ENCODE measurements at regions not wholly inside any gene's neighbourhood (a gene's known extent, or its start where the extent isn't known, plus 50 kb on each side); places are given as distances from the start of the nearest gene placed in this dataset.

DNA sequence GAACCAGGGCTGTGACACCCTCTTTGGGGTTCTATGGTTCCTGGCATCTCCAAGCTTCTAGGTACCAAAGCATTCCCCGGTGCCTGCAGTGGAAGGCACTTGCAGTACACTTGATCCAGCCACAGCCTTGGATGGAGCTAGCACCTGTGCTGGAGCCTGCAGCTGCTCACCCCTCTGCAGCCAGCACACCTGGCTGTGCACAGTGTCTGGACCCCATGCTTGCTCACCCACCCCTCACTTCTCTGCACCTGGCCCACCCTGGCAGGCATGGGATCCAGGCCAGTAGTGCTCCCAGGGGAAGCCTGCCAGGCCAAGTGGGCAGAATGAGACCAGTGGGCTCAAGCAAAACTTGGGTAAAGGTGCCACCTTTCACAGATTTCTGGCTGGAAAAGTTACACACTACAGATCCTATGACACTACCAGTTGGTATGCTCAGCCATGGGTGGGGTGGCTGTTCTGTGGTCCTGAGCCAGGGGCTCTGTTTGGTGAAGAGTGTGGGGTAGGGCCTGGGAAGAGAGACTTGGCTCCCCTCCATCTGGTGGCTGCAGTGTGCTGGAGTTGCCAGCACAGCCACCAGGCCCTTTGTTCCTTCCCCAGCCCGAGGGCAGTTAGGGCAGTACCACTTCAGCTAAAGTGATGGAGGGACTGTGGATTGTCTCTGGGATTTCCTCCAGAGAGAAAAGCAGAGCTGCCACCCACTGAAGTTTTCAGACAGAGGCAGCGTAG, 157.8 kb upstream of the LRRC7 start:
- Mint-ChIP-seq H3K36me3 (peaks cover 2% of the 10 kb centered on the region), H3K4me3 (no peak overlapping the region), H3K27ac (no peak overlapping the region)

DNA sequence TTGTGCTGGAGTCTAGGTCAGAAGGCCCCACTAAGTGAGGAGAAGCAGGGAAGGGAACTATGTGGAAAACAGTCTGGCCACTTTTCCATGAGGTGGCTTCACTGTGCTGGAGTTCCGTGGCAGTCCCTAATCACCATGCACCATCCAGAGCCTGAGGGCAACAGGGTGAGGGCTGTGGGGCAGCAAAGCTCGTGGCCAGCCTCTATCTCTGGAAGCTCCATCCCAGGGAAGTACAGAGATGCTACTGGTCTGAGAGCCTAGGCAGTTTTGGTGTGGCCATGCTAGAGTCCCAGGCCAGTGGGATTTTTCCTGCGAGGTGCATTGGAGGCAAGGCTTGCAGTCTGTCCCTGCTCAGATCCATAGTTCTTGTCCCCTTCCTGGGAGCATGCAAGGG, 157.3 kb upstream of the LRRC7 start:
- peaks cover 6% of the 10 kb centered on the region for H3K9me3 Mint-ChIP-seq
- no peak overlapping the region for H3K4me3 Mint-ChIP-seq
- no peak overlapping the region for H3K27ac Mint-ChIP-seq
- peaks cover 2% of the 10 kb centered on the region for H3K36me3 Mint-ChIP-seq
- no peaks in the 10 kb centered on the region for H3K4me1 Mint-ChIP-seq
- H3K27me3 Mint-ChIP-seq = no peaks in the 10 kb centered on the region

More for the DNA sequence above, 157.8 kb upstream of the LRRC7 start:
- Mint-ChIP-seq H3K27me3 (no peaks in the 10 kb centered on the region), H3K9me3 (peaks cover 6% of the 10 kb centered on the region), H3K4me1 (no peaks in the 10 kb centered on the region)

DNA sequence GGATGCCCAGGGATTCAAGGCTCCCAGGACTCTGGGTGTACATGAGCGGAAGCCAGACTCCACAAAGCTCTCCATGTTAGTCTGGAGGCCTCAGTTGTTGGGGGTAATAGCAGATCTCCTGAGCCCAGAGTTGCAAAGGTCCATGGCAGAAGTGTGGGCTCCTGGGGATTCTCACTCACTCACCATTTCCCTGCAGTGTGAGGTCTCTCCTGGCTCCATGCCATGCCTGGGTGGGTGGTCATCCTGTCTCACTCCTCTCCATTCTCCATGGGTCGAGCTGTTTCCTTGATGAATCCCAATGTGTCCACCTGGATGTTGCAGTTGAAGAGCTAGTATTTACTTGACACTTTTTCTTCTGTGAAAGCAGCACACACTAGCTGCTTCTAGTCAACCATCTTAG, 156.8 kb upstream of the LRRC7 start:
- Mint-ChIP-seq H3K9me3 (peaks cover 6% of the 10 kb centered on the region), H3K4me3 (no peak overlapping the region), H3K36me3 (peaks cover 2% of the 10 kb centered on the region), H3K4me1 (no peaks in the 10 kb centered on the region), H3K27ac (no peak overlapping the region), H3K27me3 (no peaks in the 10 kb centered on the region)

DNA sequence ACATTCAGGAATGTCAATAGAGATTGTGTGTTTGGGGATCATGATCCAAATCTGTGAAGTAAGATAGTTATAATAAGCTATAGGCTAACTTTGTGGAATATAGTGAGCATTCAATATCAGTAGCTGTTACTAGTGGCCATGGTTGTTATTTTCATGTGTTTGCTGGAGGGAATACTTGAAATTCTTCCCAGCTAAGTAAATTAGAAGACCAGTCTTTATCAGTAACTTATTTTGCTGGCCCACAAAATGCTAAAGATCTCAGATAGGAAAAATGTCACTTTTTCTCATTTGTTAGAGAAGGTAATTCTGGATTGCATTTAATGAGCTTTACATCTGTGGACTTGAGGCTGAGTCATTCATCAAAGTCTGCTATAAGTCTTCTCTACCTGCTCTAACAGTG, 156.1 kb upstream of the LRRC7 start:
- H3K9me3 Mint-ChIP-seq = no peaks in the 10 kb centered on the region
- H3K4me3 Mint-ChIP-seq = no peak overlapping the region
- no peaks in the 10 kb centered on the region for H3K4me1 Mint-ChIP-seq
- H3K27ac Mint-ChIP-seq = no peak overlapping the region
- H3K36me3 Mint-ChIP-seq = peaks cover 2% of the 10 kb centered on the region
- no peaks in the 10 kb centered on the region for H3K27me3 Mint-ChIP-seq

DNA sequence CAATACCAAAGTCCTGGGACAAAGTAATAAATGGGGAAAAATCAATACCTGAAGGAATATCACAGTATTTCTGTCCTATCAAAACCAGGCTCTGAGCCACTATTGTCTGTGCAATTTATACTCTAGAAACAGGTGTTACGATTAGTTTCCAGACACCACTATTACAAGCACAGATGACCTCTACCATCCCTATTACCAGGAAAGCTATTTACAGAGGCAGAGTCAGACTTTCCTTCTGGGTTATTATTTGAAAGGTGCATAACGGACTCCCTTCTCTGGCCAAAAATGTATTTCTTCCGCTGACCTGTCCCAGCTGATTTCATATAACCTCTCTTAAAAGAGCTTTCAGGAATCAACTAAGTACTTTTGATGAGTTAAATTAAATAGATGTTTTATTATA, 154.6 kb upstream of the LRRC7 start:
- Mint-ChIP-seq H3K36me3 (peaks cover 2% of the 10 kb centered on the region), H3K4me3 (no peak overlapping the region), H3K9me3 (no peaks in the 10 kb centered on the region), H3K27me3 (no peaks in the 10 kb centered on the region), H3K4me1 (no peaks in the 10 kb centered on the region), H3K27ac (no peak overlapping the region)

DNA sequence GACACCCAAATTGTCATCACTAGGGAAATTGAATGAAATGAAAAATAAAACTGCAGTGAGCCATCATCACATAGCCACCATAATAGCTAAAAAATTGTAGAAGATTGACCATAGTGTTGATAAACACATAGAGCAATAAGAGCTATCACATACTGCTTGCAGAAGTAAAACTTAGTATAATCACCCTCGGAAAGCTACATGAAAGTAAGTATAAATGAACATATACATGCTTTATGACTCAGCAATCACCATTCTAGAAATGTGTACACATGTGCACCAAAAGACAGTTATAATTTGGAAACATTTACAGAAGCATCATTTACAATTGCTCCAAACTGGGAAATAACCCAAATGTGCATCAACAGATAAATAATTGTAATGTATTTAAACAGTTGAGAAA, 153.1 kb upstream of the LRRC7 start:
- Mint-ChIP-seq H3K9me3 (no peaks in the 10 kb centered on the region), H3K4me3 (no peak overlapping the region), H3K27ac (no peak overlapping the region)

DNA sequence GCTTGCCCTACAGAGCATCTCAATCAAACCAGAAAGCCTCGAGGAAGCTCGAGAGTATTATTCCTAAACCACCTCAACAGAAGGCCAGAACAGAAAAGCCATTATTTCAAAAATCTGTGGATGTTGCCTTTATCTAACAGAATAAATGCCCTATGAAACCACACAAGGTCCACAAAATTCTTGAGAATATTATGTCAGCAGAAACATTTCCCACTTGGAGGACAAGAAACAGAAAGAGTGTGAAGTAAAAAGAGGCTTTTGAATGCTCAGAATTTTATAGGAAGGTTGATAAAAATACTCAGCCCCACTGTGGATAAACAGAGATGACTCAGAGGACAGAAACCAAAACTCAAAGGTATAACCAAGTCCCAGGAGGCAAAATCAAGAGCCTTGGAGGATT, 146.4 kb upstream of the LRRC7 start:
- H3K9me3 Mint-ChIP-seq = no peaks in the 10 kb centered on the region
- no peaks in the 10 kb centered on the region for H3K4me1 Mint-ChIP-seq
- H3K36me3 Mint-ChIP-seq = no peaks in the 10 kb centered on the region
- H3K4me3 Mint-ChIP-seq = no peak overlapping the region
- no peaks in the 10 kb centered on the region for H3K27me3 Mint-ChIP-seq
- H3K27ac Mint-ChIP-seq = no peak overlapping the region

More for the DNA sequence above, 153.1 kb upstream of the LRRC7 start:
- Mint-ChIP-seq H3K27me3 (no peaks in the 10 kb centered on the region), H3K4me1 (no peaks in the 10 kb centered on the region), H3K36me3 (peaks cover 2% of the 10 kb centered on the region)

DNA sequence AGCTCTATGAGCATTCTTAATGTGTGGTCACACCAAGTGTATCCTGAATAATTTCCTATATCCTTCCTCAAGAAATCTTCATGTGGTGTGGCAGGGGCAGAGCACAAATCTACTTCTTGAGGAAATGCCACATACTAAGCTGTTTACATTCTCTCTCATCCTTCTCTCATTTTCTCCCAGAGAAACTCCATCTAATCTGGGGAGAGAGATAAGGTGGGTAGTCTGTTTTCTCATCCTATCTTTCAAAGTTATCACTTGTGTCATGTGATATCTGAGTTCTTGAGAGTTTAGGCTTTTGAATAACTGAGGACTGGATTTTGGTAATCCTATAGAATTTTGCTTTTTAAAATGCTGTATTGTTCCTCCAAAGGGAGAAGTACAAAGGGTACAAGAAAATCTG, 141.9 kb upstream of the LRRC7 start:
- H3K4me1 Mint-ChIP-seq = no peaks in the 10 kb centered on the region
- no peaks in the 10 kb centered on the region for H3K36me3 Mint-ChIP-seq
- H3K27me3 Mint-ChIP-seq = no peaks in the 10 kb centered on the region
- H3K4me3 Mint-ChIP-seq = no peak overlapping the region
- H3K27ac Mint-ChIP-seq = no peak overlapping the region
- no peaks in the 10 kb centered on the region for H3K9me3 Mint-ChIP-seq

DNA sequence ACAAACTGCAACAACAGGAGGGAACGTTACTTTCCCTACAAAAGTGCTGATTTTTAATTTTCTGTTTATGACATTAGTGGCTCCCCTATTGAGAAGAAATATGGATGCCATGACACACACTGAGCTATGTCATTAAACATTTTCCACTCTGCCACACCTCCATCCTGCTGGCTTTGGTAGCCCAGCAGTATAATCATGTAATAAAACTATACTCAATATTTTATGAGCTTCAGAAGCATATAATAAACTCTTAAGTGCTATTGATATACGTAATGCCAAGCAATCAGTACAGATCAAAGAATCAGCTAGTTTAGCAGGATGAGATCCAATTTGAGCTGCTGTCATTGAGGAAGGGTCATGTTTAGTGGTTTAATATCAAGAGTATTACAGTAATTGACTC, 141.3 kb upstream of the LRRC7 start:
- H3K9me3 Mint-ChIP-seq = no peaks in the 10 kb centered on the region
- no peaks in the 10 kb centered on the region for H3K27me3 Mint-ChIP-seq
- H3K27ac Mint-ChIP-seq = no peak overlapping the region
- no peaks in the 10 kb centered on the region for H3K4me1 Mint-ChIP-seq
- H3K4me3 Mint-ChIP-seq = no peak overlapping the region
- no peaks in the 10 kb centered on the region for H3K36me3 Mint-ChIP-seq

DNA sequence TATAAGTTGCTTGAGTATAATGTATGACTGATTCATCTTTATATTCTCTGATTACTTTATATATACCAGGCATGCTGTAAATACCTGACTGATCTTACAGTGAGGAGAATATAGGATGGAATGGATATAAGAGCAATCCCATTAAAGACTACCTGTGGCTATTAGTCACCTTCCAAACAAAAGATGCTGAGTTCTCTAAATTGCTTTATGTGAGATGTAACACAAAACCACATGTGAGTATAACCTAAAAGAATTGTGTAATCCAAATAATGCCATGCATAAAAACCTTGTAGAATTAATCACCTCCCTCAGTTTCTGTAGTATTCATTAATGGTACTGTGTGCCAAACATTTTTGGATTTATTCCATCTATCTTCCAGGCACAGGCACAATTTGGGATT, 134.6 kb upstream of the LRRC7 start:
- H3K36me3 Mint-ChIP-seq = no peaks in the 10 kb centered on the region
- H3K27me3 Mint-ChIP-seq = no peaks in the 10 kb centered on the region
- H3K4me3 Mint-ChIP-seq = no peak overlapping the region
- H3K27ac Mint-ChIP-seq = no peak overlapping the region
- no peaks in the 10 kb centered on the region for H3K9me3 Mint-ChIP-seq
- H3K4me1 Mint-ChIP-seq = no peaks in the 10 kb centered on the region

DNA sequence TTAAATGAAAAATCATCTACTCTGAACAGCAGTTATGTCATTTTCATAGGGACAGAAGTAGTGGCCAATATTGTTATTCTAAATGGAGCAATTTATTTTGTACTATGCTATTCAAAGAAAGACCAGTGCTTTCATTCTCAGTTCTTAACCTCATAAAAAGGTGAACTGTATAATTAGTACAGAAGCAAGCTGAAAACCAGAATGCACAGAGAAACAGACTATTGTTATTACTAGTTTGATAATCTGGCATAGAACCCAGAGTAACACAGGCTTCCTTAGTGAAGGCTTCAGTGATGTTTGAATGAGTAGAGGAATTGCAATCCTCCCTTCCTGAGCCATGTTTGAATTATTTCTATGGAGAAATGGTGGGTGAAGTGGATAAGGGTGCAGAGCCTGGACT, 131.6 kb upstream of the LRRC7 start:
- Mint-ChIP-seq H3K27ac (no peak overlapping the region), H3K4me3 (no peak overlapping the region), H3K4me1 (no peaks in the 10 kb centered on the region), H3K36me3 (no peaks in the 10 kb centered on the region), H3K9me3 (peaks cover 1% of the 10 kb centered on the region), H3K27me3 (no peaks in the 10 kb centered on the region)

DNA sequence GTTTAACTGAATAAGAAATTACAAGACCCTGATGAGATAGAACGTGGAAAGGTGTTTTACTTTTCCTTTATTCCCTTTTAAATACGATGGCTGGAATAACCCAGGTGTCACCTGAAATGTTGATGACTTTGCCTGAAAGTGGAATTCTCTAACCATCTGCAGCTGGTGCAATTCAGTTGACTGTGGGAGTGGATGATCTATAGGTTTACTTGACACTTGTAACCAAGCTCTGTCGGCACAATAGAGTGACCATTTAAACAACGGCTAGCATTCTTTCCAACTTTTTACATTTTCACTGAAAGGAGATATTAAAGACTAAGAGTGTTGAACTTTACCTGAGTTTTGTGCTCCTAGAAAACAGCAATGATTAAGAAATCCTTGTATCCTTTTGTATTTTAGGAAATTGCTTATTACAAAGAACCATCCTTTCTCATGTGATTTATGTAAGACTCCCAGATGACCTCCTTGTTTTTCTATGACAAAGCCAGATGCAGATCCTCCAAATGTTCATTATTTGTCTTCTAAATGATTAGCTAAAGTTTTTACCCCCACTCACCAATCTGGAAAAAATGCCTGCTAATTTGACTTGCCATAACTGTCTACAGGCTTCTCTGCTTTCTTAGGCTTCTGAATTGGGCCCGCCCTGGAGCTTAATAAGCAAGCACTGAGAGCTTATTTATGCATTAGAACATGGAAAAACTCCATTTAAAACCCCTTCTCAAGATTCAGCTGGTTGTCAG, 129.5 kb upstream of the LRRC7 start:
- no peak overlapping the region for H3K4me3 Mint-ChIP-seq

DNA sequence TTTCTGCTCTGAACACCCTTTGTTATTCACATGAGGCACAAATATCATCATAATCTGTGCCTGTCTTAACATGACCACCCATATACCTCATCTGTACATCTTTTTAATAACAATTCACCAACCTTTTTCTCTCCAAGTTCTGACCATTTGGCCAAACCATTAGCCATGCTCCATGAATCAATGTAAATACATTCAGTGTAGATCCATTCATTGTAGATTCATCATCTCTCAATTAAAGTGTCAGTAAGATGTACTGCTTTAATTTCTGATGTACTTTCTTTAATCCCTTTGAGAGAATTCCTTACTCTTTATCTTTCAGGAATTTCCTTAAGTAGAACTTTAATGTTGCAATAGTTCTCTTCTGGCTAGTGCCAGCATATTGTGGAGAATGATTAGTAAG, 126.2 kb upstream of the LRRC7 start:
- Mint-ChIP-seq H3K36me3 (no peaks in the 10 kb centered on the region), H3K27ac (no peak overlapping the region), H3K9me3 (peaks cover 11% of the 10 kb centered on the region), H3K27me3 (peaks cover 1% of the 10 kb centered on the region), H3K4me1 (no peaks in the 10 kb centered on the region), H3K4me3 (no peak overlapping the region)

More for the DNA sequence above, 129.5 kb upstream of the LRRC7 start:
- Mint-ChIP-seq H3K27me3 (no peaks in the 10 kb centered on the region), H3K27ac (no peak overlapping the region), H3K4me1 (no peaks in the 10 kb centered on the region), H3K36me3 (no peaks in the 10 kb centered on the region), H3K9me3 (peaks cover 7% of the 10 kb centered on the region)

DNA sequence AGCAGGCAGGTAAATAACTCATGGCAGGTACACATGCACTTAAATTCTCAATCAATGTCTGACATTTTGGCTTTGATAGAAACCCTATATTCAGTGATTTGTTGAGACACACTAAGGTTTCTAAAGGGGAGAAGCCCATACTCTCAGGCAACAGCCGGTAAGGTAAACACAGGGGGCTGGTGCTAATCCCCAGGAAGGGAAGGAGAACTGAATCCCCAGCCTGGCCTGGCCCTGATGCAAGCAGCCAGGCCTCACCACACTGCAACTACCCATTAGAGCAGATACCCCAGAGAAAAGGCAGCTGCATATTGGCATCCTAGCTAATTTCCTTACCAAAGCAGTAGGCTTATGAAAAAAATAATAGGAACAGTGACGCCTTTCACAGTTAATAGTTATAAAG, 116.5 kb upstream of the LRRC7 start:
- Mint-ChIP-seq H3K36me3 (no peaks in the 10 kb centered on the region), H3K9me3 (no peaks in the 10 kb centered on the region), H3K27me3 (no peaks in the 10 kb centered on the region), H3K4me3 (no peak overlapping the region), H3K27ac (no peak overlapping the region), H3K4me1 (no peaks in the 10 kb centered on the region)

DNA sequence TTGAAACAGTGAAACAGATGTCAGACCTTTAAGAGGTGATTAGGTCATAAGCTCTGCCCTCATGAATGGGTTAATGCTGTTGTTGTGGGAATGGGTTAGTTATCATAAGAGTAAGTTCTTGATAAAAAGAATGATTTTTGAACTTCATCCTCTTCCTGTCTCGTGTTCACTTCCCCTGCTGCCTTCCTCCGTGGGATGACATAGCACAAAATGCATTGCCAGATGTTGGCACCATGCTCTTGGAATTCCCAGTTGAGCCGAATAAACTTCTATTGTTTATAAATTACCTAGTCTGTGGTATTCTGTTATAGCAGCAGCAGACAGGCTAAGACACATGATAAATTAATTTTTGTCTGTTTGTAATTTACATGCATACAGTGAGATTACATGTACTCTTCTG, 112.0 kb upstream of the LRRC7 start:
- H3K27me3 Mint-ChIP-seq = no peaks in the 10 kb centered on the region
- no peaks in the 10 kb centered on the region for H3K36me3 Mint-ChIP-seq
- H3K9me3 Mint-ChIP-seq = no peaks in the 10 kb centered on the region
- H3K4me3 Mint-ChIP-seq = no peak overlapping the region
- H3K27ac Mint-ChIP-seq = no peak overlapping the region
- H3K4me1 Mint-ChIP-seq = no peaks in the 10 kb centered on the region

DNA sequence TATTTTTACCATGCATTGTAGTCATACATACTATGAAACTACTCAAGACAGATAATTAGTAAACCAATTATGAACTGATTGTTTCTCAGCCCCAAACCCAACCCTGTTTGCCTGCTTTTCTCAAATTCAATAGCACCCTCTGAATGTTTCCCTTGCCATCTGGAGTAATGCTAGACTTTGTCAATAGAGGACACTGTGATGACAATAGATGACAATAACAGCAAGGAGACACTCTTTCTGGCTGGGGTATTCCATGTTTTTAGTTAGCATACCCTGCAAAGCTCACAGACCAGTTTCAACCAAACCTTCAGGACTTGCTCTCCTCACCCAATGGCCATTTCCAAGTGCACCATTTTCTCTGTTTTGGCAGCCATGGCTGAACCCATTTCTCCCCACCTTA, 108.5 kb upstream of the LRRC7 start:
- no peak overlapping the region for H3K4me3 Mint-ChIP-seq
- no peaks in the 10 kb centered on the region for H3K4me1 Mint-ChIP-seq
- H3K27me3 Mint-ChIP-seq = no peaks in the 10 kb centered on the region
- no peaks in the 10 kb centered on the region for H3K9me3 Mint-ChIP-seq
- no peak overlapping the region for H3K27ac Mint-ChIP-seq
- no peaks in the 10 kb centered on the region for H3K36me3 Mint-ChIP-seq

Measured in activated naive CD4-positive, alpha-beta T cell treated with anti-CD3 and anti-CD28 coated beads, Interleukin-2, amount 50 U/mL, for 24 hours (primary cell).